ENCODE measurements at regions not wholly inside any gene's neighbourhood (a gene's known extent, or its start where the extent isn't known, plus 50 kb on each side); places are given as distances from the start of the nearest gene placed in this dataset.

GRCh38 chr12:90106568-90106967 is 397.9 kb upstream of the ATP2B1 start:
- no peak for DNase-seq (ENCODE audit: low spot score in 2 of 2)
- Histone ChIP-seq H3K4me3 (no peak overlapping the region), H3K4me1 (no peaks in the 10 kb centered on the region), H3K27ac (no peak overlapping the region), H3K27me3 (no peaks in the 10 kb centered on the region), H3K36me3 (no peaks in the 10 kb centered on the region), H3K9me3 (no peaks in the 10 kb centered on the region)
- no peak for TF ChIP-seq CTCF (IDR thresholded peaks at IDR 0.05)
- TF ChIP-seq POLR2A (IDR thresholded peaks at IDR 0.05): no peak
- TF ChIP-seq POLR2AphosphoS5 (IDR thresholded peaks at IDR 0.05): no peak
- intact Hi-C loops (cut with DNase I; ENCODE audit: low total_unique reads): loop anchor here (10.0 kb wide), 1 partner anchor 562 kb away; no protein-coding TSS in a partner anchor

GRCh38 chr12:90102957-90103652 is 394.5 kb upstream of the ATP2B1 start:
- TF ChIP-seq POLR2AphosphoS5 (IDR thresholded peaks at IDR 0.05): no peak
- TF ChIP-seq CTCF (IDR thresholded peaks at IDR 0.05): peak in 1 of 3 donors; percentile 30
- no peak overlapping the region for H3K4me3 ChIP-seq
- no peaks in the 10 kb centered on the region for H3K4me1 ChIP-seq
- no peaks in the 10 kb centered on the region for H3K36me3 ChIP-seq
- no peaks in the 10 kb centered on the region for H3K9me3 ChIP-seq
- H3K27ac ChIP-seq: no peak overlapping the region
- no peak for DNase-seq (ENCODE audit: low spot score in 2 of 2)
- no peaks in the 10 kb centered on the region for H3K27me3 ChIP-seq
- intact Hi-C loops (cut with DNase I; ENCODE audit: low total_unique reads): loop anchor here (10.0 kb wide), 1 partner anchor 558 kb away; no protein-coding TSS in a partner anchor

GRCh38 chr12:90100579-90100978 is 391.9 kb upstream of the ATP2B1 start:
- intact Hi-C loops (cut with DNase I; ENCODE audit: low total_unique reads): loop anchor here (10.0 kb wide), 1 partner anchor 556 kb away; no protein-coding TSS in a partner anchor
- no peaks in the 10 kb centered on the region for H3K27me3 ChIP-seq
- no peaks in the 10 kb centered on the region for H3K36me3 ChIP-seq
- H3K4me3 ChIP-seq: no peak overlapping the region
- TF ChIP-seq POLR2AphosphoS5 (IDR thresholded peaks at IDR 0.05): no peak
- DNase-seq (ENCODE audit: low spot score in 2 of 2): no peak
- no peak overlapping the region for H3K27ac ChIP-seq
- H3K4me1 ChIP-seq: no peaks in the 10 kb centered on the region
- no peaks in the 10 kb centered on the region for H3K9me3 ChIP-seq

- no peak for TF ChIP-seq POLR2AphosphoS5 (IDR thresholded peaks at IDR 0.05)
- no peak for TF ChIP-seq CTCF (IDR thresholded peaks at IDR 0.05)
- no peak for TF ChIP-seq POLR2A (IDR thresholded peaks at IDR 0.05)
- no peaks in the 10 kb centered on the region for H3K9me3 ChIP-seq
- intact Hi-C loops (cut with DNase I; ENCODE audit: low total_unique reads): no loop called here
- H3K27ac ChIP-seq: no peak overlapping the region
- no peaks in the 10 kb centered on the region for H3K27me3 ChIP-seq
- no peak overlapping the region for H3K4me3 ChIP-seq
- DNase-seq (ENCODE audit: low spot score in 2 of 2): no peak
- H3K4me1 ChIP-seq: no peaks in the 10 kb centered on the region
- H3K36me3 ChIP-seq: no peaks in the 10 kb centered on the region
These were observed 390.6 kb upstream of the ATP2B1 start for GRCh38 chr12:90099288-90099687.

- Histone ChIP-seq H3K27me3 (no peaks in the 10 kb centered on the region), H3K36me3 (no peaks in the 10 kb centered on the region), H3K9me3 (no peaks in the 10 kb centered on the region), H3K4me1 (no peaks in the 10 kb centered on the region), H3K4me3 (no peak overlapping the region), H3K27ac (no peak overlapping the region)
- intact Hi-C loops (cut with DNase I; ENCODE audit: low total_unique reads): no loop called here
- no peak for DNase-seq (ENCODE audit: low spot score in 2 of 2)
- TF ChIP-seq POLR2A (IDR thresholded peaks at IDR 0.05): no peak
- no peak for TF ChIP-seq CTCF (IDR thresholded peaks at IDR 0.05)
- TF ChIP-seq POLR2AphosphoS5 (IDR thresholded peaks at IDR 0.05): no peak
These were observed 389.6 kb upstream of the ATP2B1 start for GRCh38 chr12:90098132-90098779.
